H1 (cell line): ENCODE measurements at regions not wholly inside any gene's neighbourhood (a gene's known extent, or its start where the extent isn't known, plus 50 kb on each side); places are given as distances from the start of the nearest gene placed in this dataset.

Experiments used
- CTCF ChIA-PET: fragments of 300-600 bp; sonication (Branson Sonifier 250); formaldehyde crosslinking; loops from one replicate; lab custom pipeline; 2021; ENCODE audit not compliant: partially characterized antibody; lab: Charles Lee
- POLR2A ChIA-PET: fragments of 300-600 bp; sonication (Branson Sonifier 250); formaldehyde crosslinking; loops from one replicate; lab custom pipeline; 2021; ENCODE audit warnings: inconsistent platforms; ENCODE audit not compliant: partially characterized antibody; lab: Charles Lee
- DNase-seq, 2 experiments: peaks; one replicate each; pipeline versions ENCODE4 v3.0.0 to v3.0.0-alpha.2; 2010 to 2022; ENCODE audit warnings: low spot score in 2 of 2, low read depth in 1 of 2, mixed read lengths in 1 of 2
- FAIRE-seq: peaks from 2 replicates; lab custom pipeline; 2011; peaks lifted over from hg19 to GRCh38; lab: Jason Lieb, UNC
- H2AFZ ChIP-seq: 2 replicates; pipeline ENCODE4 v1.8.1; 2012; ENCODE audit warnings: low read length, inconsistent platforms
- H2AK5ac ChIP-seq: 2 replicates; pipeline ENCODE4 v1.6.1; 2013; ENCODE audit warnings: low read depth, low read length
- H2BK120ac ChIP-seq: replicated peaks from 2 replicates; pipeline ENCODE3; 2013; ENCODE audit warnings: low read depth, low read length, inconsistent platforms
- H2BK12ac ChIP-seq: 2 replicates; pipeline ENCODE4 v1.6.1; 2013; ENCODE audit warnings: low read depth, low read length
- H2BK15ac ChIP-seq: 2 replicates; pipeline ENCODE4 v1.6.1; 2013; ENCODE audit warnings: low read length
- H2BK20ac ChIP-seq: 2 replicates; pipeline ENCODE4 v1.6.1; 2013; ENCODE audit warnings: low read length
- H2BK5ac ChIP-seq: 2 replicates; pipeline ENCODE4 v1.6.1; 2013; ENCODE audit warnings: low read depth, low read length
- H3K14ac ChIP-seq: 2 replicates; pipeline ENCODE4 v1.6.1; 2013; ENCODE audit warnings: inconsistent platforms; ENCODE audit not compliant: insufficient read length
- H3K18ac ChIP-seq: 2 replicates; pipeline ENCODE4 v1.6.1; 2013; ENCODE audit warnings: low read length; ENCODE audit errors: extremely low read depth
- H3K23ac ChIP-seq: 2 replicates; pipeline ENCODE4 v1.6.1; 2013; ENCODE audit warnings: inconsistent platforms; ENCODE audit not compliant: insufficient read length
- H3K23me2 ChIP-seq: 2 replicates; pipeline ENCODE4 v1.6.1; 2013; ENCODE audit warnings: low read depth, low read length
- H3K27ac ChIP-seq: 2 replicates; pipeline ENCODE4 v1.6.1; 2011; ENCODE audit warnings: low read depth, low read length, inconsistent platforms
- H3K27me3 ChIP-seq, 4 experiments: replicated peaks in 1 of 4; 1 replicate in 1 of 4; 2 replicates in 3 of 4; pipeline versions ENCODE4 v1.6.1 to v1.8.1; 2011 to 2013; ENCODE audit warnings: low read length in 3 of 4, mild to moderate bottlenecking in 3 of 4, inconsistent platforms in 2 of 4, mixed read lengths in 2 of 4, moderate library complexity in 1 of 4; ENCODE audit not compliant: control insufficient read depth in 3 of 4, insufficient read depth in 3 of 4; ENCODE audit errors: extremely low read depth in 1 of 4
- H3K36me3 ChIP-seq, 4 experiments: 2 replicates each; pipeline versions ENCODE4 v1.6.1 to v1.8.1; 2011 to 2013; ENCODE audit warnings: mild to moderate bottlenecking in 4 of 4, low read length in 3 of 4, moderate library complexity in 2 of 4, control low read depth in 1 of 4, inconsistent platforms in 1 of 4; ENCODE audit not compliant: insufficient read depth in 4 of 4, control insufficient read depth in 2 of 4
- H3K4ac ChIP-seq: replicated peaks from 2 replicates; pipeline ENCODE3; 2013; ENCODE audit warnings: low read length, low read depth, mixed read lengths, inconsistent platforms; ENCODE audit not compliant: insufficient read length
- H3K4me1 ChIP-seq, 4 experiments: replicated peaks in 1 of 4; 1 replicate in 1 of 4; 2 replicates in 3 of 4; pipeline versions ENCODE4 v1.6.1 to v1.8.1; 2011 to 2013; ENCODE audit warnings: low read length in 3 of 4, inconsistent platforms in 2 of 4, mixed read lengths in 1 of 4; ENCODE audit not compliant: insufficient read depth in 4 of 4, control insufficient read depth in 3 of 4
- H3K4me2 ChIP-seq, 2 experiments: 2 replicates each; pipeline versions ENCODE4 v1.6.1 to v1.8.1; 2011 to 2013; ENCODE audit warnings: low read depth in 2 of 2, low read length in 2 of 2, control low read depth in 1 of 2, inconsistent platforms in 1 of 2, mild to moderate bottlenecking in 1 of 2; ENCODE audit not compliant: insufficient read depth in 1 of 2
- H3K4me3 ChIP-seq, 4 experiments: fragments of 200-600, 300-600 bp in 1 of 4; sonication (generic), shearing (Covaris generic), sonication (Bioruptor Twin) in 1 of 4; 2 replicates each; pipeline versions ENCODE4 v1.5.1 to v1.8.1; 2011 to 2016; ENCODE audit warnings: low read length in 4 of 4, low read depth in 3 of 4, control low read depth in 2 of 4, inconsistent platforms in 2 of 4, mild to moderate bottlenecking in 2 of 4, mixed read lengths in 1 of 4, moderate library complexity in 1 of 4; ENCODE audit not compliant: insufficient read depth in 2 of 4; ENCODE audit errors: extremely low read depth in 1 of 4
- H3K56ac ChIP-seq: replicated peaks from 2 replicates; pipeline ENCODE3; 2013; ENCODE audit warnings: low read depth, mild to moderate bottlenecking, mixed read lengths, low read length, inconsistent platforms; ENCODE audit not compliant: insufficient read length
- H3K79me1 ChIP-seq: 2 replicates; pipeline ENCODE4 v1.6.1; 2013; ENCODE audit warnings: low read depth, low read length, control low read depth
- H3K79me2 ChIP-seq, 2 experiments: 2 replicates each; pipeline versions ENCODE4 v1.6.1 to v1.8.1; 2012 to 2013; ENCODE audit warnings: low read length in 2 of 2, mild to moderate bottlenecking in 2 of 2, inconsistent platforms in 1 of 2; ENCODE audit not compliant: insufficient read depth in 2 of 2, control insufficient read depth in 1 of 2
- H3K9ac ChIP-seq, 4 experiments: replicated peaks in 1 of 4; 1 replicate in 1 of 4; 2 replicates in 3 of 4; pipeline versions ENCODE4 v1.6.1 to v1.8.1; 2011 to 2013; ENCODE audit warnings: low read depth in 3 of 4, low read length in 3 of 4, control low read depth in 2 of 4, mild to moderate bottlenecking in 2 of 4, moderate library complexity in 2 of 4, inconsistent platforms in 1 of 4; ENCODE audit errors: extremely low read depth in 1 of 4
- H3K9me3 ChIP-seq, 2 experiments: 2 replicates each; pipeline versions ENCODE4 v1.6.1 to v1.8.1; 2012 to 2013; ENCODE audit warnings: mild to moderate bottlenecking in 2 of 2, moderate library complexity in 2 of 2, control low read depth in 1 of 2, inconsistent platforms in 1 of 2, low read depth in 1 of 2, low read length in 1 of 2, mixed read lengths in 1 of 2; ENCODE audit not compliant: insufficient read depth in 2 of 2
- H4K20me1 ChIP-seq, 2 experiments: replicated peaks in 1 of 2; 2 replicates each; pipeline versions ENCODE3 to v1.8.1; 2011 to 2013; ENCODE audit warnings: inconsistent platforms in 2 of 2, low read length in 2 of 2, mild to moderate bottlenecking in 1 of 2; ENCODE audit not compliant: insufficient read depth in 2 of 2, control insufficient read depth in 1 of 2
- H4K5ac ChIP-seq: 2 replicates; pipeline ENCODE4 v1.6.1; 2013; ENCODE audit warnings: low read length, low read depth, mixed read lengths, inconsistent platforms; ENCODE audit not compliant: insufficient read length
- H4K8ac ChIP-seq: 2 replicates; pipeline ENCODE4 v1.8.0; 2013; ENCODE audit warnings: mild to moderate bottlenecking, moderate library complexity, low read length, inconsistent platforms; ENCODE audit not compliant: insufficient read depth; ENCODE audit errors: extremely low read depth
- H4K91ac ChIP-seq: replicated peaks from 2 replicates; pipeline ENCODE3; 2013; ENCODE audit warnings: low read length, mixed read lengths, inconsistent platforms; ENCODE audit not compliant: insufficient read length
- TAF1 ChIP-seq: IDR thresholded peaks from 2 replicates; pipeline ENCODE4 v1.6.1; 2011; ENCODE audit warnings: mild to moderate bottlenecking, low read depth, low read length
- TBP ChIP-seq: IDR thresholded peaks from 2 replicates; pipeline ENCODE4 v1.6.1; 2011; ENCODE audit warnings: low read depth, low read length, improper control_type of control experiment
- YY1 ChIP-seq: IDR thresholded peaks from 2 replicates; pipeline ENCODE4 v1.6.1; 2011; ENCODE audit warnings: low read depth, mild to moderate bottlenecking, low read length
- WGBS, 2 experiments: shearing (Covaris generic) in 1 of 2; methylation state at CpG; one replicate each; pipeline versions ENCODE4 v1.1.6 to v1.1.7; 2013 to 2015; ENCODE audit warnings: low lambda C conversion rate in 2 of 2, mixed read lengths in 2 of 2, inconsistent platforms in 1 of 2, low coverage in 1 of 2, missing lambda C conversion rate in 1 of 2; ENCODE audit not compliant: insufficient replicate concordance in 2 of 2, insufficient coverage in 1 of 2, insufficient read length in 1 of 2; ENCODE audit errors: extremely low coverage in 1 of 2, missing lambda C conversion rate in 1 of 2; 5-methylcytosine and 5-hydroxymethylcytosine counted together
- TF ChIP-seq, protein P1 (sequence below): IDR thresholded peaks from 2 replicates; pipeline ENCODE4 v1.6.1; 2012; ENCODE audit warnings: low read length, inconsistent platforms

DNA sequence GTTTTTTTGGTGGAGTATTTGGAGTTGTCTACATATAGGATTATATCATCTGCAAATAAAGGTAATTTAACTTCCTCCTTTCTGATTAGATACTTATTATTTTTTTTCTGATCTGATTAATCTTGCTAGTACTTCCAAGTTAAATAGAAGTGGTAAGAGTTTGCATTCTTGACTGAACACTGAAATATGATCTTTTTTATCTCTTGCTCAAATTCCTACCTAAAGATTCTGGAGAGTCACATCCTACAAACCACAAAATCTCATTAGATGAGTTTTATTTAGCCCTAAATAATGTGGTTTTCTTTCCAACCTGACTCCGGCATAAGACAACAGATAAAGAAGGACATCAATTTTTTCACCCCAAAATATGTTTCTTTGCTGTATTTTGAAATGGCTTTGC is 977.9 kb upstream of the GBE1 start:
- no peaks in the 10 kb centered on the region for H3K9me3 ChIP-seq
- H2BK15ac ChIP-seq, result no peak overlapping the region
- H3K23ac ChIP-seq, result no peak overlapping the region
- H3K79me2 ChIP-seq, result no peaks in the 10 kb centered on the region
- POLR2A ChIA-PET, result no interaction called here
- no peak overlapping the region for H3K9ac ChIP-seq
- no peak overlapping the region for H3K4me3 ChIP-seq
- peaks cover 0 to 5% (median 0%) of the 10 kb centered on the region in 4 experiments; a peak in 1 of 7 replicates for H3K4me1 ChIP-seq
- H3K27ac ChIP-seq, result no peak overlapping the region
- no peak overlapping the region for H3K56ac ChIP-seq
- no peak overlapping the region for H2AK5ac ChIP-seq
- FAIRE-seq, result no peak
- no peak overlapping the region for H2BK20ac ChIP-seq
- H4K5ac ChIP-seq, result no peak overlapping the region
- 89% methylated on average over 1 of the region's 1 CpG; no CpG with 5 or more reads in 1 of the 2 experiments for WGBS, 2 experiments
- H3K36me3 ChIP-seq, result no peaks in the 10 kb centered on the region
- H2AFZ ChIP-seq, result no peak overlapping the region
- no peak overlapping the region for H3K4me2 ChIP-seq
- no peak overlapping the region for H3K4ac ChIP-seq
- no peaks in the 10 kb centered on the region for H3K27me3 ChIP-seq
- H2BK12ac ChIP-seq, result no peak overlapping the region
- no peaks in the 10 kb centered on the region for H4K20me1 ChIP-seq
- no peak overlapping the region for H4K8ac ChIP-seq
- no peak overlapping the region for H3K14ac ChIP-seq
- no peak overlapping the region for H2BK120ac ChIP-seq
- no peak overlapping the region for H3K18ac ChIP-seq
- H3K79me1 ChIP-seq, result no peaks in the 10 kb centered on the region
- no peak overlapping the region for H2BK5ac ChIP-seq
- H3K23me2 ChIP-seq, result no peaks in the 10 kb centered on the region
- TF ChIP-seq YY1 (no peak), TAF1 (no peak), TBP (no peak)
- TF ChIP-seq, protein P1, sequence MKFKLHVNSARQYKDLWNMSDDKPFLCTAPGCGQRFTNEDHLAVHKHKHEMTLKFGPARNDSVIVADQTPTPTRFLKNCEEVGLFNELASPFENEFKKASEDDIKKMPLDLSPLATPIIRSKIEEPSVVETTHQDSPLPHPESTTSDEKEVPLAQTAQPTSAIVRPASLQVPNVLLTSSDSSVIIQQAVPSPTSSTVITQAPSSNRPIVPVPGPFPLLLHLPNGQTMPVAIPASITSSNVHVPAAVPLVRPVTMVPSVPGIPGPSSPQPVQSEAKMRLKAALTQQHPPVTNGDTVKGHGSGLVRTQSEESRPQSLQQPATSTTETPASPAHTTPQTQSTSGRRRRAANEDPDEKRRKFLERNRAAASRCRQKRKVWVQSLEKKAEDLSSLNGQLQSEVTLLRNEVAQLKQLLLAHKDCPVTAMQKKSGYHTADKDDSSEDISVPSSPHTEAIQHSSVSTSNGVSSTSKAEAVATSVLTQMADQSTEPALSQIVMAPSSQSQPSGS, result no peak
- CTCF ChIA-PET, result no interaction called here
- DNase-seq, result no peak
- H4K91ac ChIP-seq, result no peak overlapping the region
